Activated naive CD8-positive, alpha-beta T cell treated with anti-CD3 and anti-CD28 coated beads, Interleukin-2, amount 50 U/mL, for 24 hours (primary cell): ENCODE measurements at regions not wholly inside any gene's neighbourhood (a gene's known extent, or its start where the extent isn't known, plus 50 kb on each side); places are given as distances from the start of the nearest gene placed in this dataset.
"Not testable (repeated sequence)": the region's sequence is repeated elsewhere in the genome, so short reads cannot be mapped to it uniquely, and the experiment has no call there.

Experiments
- ATAC-seq: fragments of 150-1000 bp; cut with Tn5 transposase; one replicate; pipeline ENCODE4 v1.10.0; 2021
- DNase-seq: peaks from one replicate; pipeline ENCODE4 v3.0.0; 2021
- H3K27ac Mint-ChIP-seq: one replicate; pipeline ENCODE4 v1.8.0; 2021; ENCODE audit warnings: mild to moderate bottlenecking, mixed read lengths
- H3K27me3 Mint-ChIP-seq: one replicate; pipeline ENCODE4 v1.8.0; 2021; ENCODE audit warnings: mixed read lengths
- H3K36me3 Mint-ChIP-seq: one replicate; pipeline ENCODE4 v1.8.0; 2021; ENCODE audit warnings: low read depth, mixed read lengths
- H3K4me1 Mint-ChIP-seq: one replicate; pipeline ENCODE4 v1.8.0; 2021; ENCODE audit warnings: mixed read lengths
- H3K4me3 Mint-ChIP-seq: one replicate; pipeline ENCODE4 v1.8.0; 2021; ENCODE audit warnings: mild to moderate bottlenecking, moderate library complexity, mixed read lengths
- H3K9me3 Mint-ChIP-seq: one replicate; pipeline ENCODE4 v1.8.0; 2021; ENCODE audit warnings: mixed read lengths

- not testable (repeated sequence) for H3K27me3 Mint-ChIP-seq, H3K36me3 Mint-ChIP-seq, H3K27ac Mint-ChIP-seq, H3K9me3 Mint-ChIP-seq, H3K4me1 Mint-ChIP-seq, DNase-seq, ATAC-seq, H3K4me3 Mint-ChIP-seq
These were observed 425.7 kb upstream of the ZNF722 start for GRCh38 chr7:63572956-63573355.

GRCh38 chr7:63573412-63573811 is 425.2 kb upstream of the ZNF722 start:
- not testable (repeated sequence) for DNase-seq, ATAC-seq, H3K9me3 Mint-ChIP-seq, H3K27ac Mint-ChIP-seq, H3K27me3 Mint-ChIP-seq, H3K4me1 Mint-ChIP-seq, H3K36me3 Mint-ChIP-seq, H3K4me3 Mint-ChIP-seq

GRCh38 chr7:63576421-63576820 is 422.2 kb upstream of the ZNF722 start:
- ATAC-seq, H3K27ac Mint-ChIP-seq, H3K4me3 Mint-ChIP-seq, DNase-seq, H3K9me3 Mint-ChIP-seq, H3K27me3 Mint-ChIP-seq, H3K36me3 Mint-ChIP-seq, H3K4me1 Mint-ChIP-seq: not testable (repeated sequence)

- H3K27me3 Mint-ChIP-seq, ATAC-seq, H3K27ac Mint-ChIP-seq, H3K4me1 Mint-ChIP-seq, H3K36me3 Mint-ChIP-seq, H3K9me3 Mint-ChIP-seq, DNase-seq, H3K4me3 Mint-ChIP-seq: not testable (repeated sequence)
These were observed 421.6 kb upstream of the ZNF722 start for GRCh38 chr7:63577066-63577465.

- H3K4me3 Mint-ChIP-seq, H3K9me3 Mint-ChIP-seq, DNase-seq, H3K27ac Mint-ChIP-seq, ATAC-seq, H3K4me1 Mint-ChIP-seq, H3K27me3 Mint-ChIP-seq, H3K36me3 Mint-ChIP-seq: not testable (repeated sequence)
These were observed 418.6 kb upstream of the ZNF722 start for GRCh38 chr7:63580045-63580444.

- not testable (repeated sequence) for H3K9me3 Mint-ChIP-seq, H3K36me3 Mint-ChIP-seq, H3K4me1 Mint-ChIP-seq, H3K27ac Mint-ChIP-seq, ATAC-seq, H3K4me3 Mint-ChIP-seq, H3K27me3 Mint-ChIP-seq, DNase-seq
These were observed 417.9 kb upstream of the ZNF722 start for GRCh38 chr7:63580536-63581300.

GRCh38 chr7:63582771-63583170 is 415.9 kb upstream of the ZNF722 start:
- not testable (repeated sequence) for H3K9me3 Mint-ChIP-seq, H3K27ac Mint-ChIP-seq, H3K36me3 Mint-ChIP-seq, H3K4me3 Mint-ChIP-seq, H3K27me3 Mint-ChIP-seq, DNase-seq, ATAC-seq, H3K4me1 Mint-ChIP-seq

GRCh38 chr7:63587151-63587853 is 411.3 kb upstream of the ZNF722 start:
- ATAC-seq, H3K27me3 Mint-ChIP-seq, H3K27ac Mint-ChIP-seq, H3K4me3 Mint-ChIP-seq, DNase-seq, H3K9me3 Mint-ChIP-seq, H3K36me3 Mint-ChIP-seq, H3K4me1 Mint-ChIP-seq: not testable (repeated sequence)

- H3K27me3 Mint-ChIP-seq, H3K4me3 Mint-ChIP-seq, DNase-seq, H3K27ac Mint-ChIP-seq, H3K4me1 Mint-ChIP-seq, H3K9me3 Mint-ChIP-seq, ATAC-seq, H3K36me3 Mint-ChIP-seq: not testable (repeated sequence)
These were observed 407.4 kb upstream of the ZNF722 start for GRCh38 chr7:63591249-63591648.

- not testable (repeated sequence) for ATAC-seq, DNase-seq, H3K27me3 Mint-ChIP-seq, H3K9me3 Mint-ChIP-seq, H3K4me3 Mint-ChIP-seq, H3K36me3 Mint-ChIP-seq, H3K4me1 Mint-ChIP-seq, H3K27ac Mint-ChIP-seq
These were observed 394.8 kb upstream of the ZNF722 start for GRCh38 chr7:63603812-63604211.

GRCh38 chr7:63604853-63605252 is 393.8 kb upstream of the ZNF722 start:
- H3K4me1 Mint-ChIP-seq, H3K27me3 Mint-ChIP-seq, DNase-seq, H3K27ac Mint-ChIP-seq, ATAC-seq, H3K36me3 Mint-ChIP-seq, H3K4me3 Mint-ChIP-seq, H3K9me3 Mint-ChIP-seq: not testable (repeated sequence)

- H3K27ac Mint-ChIP-seq, H3K4me1 Mint-ChIP-seq: not testable (repeated sequence)
These were observed 381.1 kb upstream of the ZNF722 start for GRCh38 chr7:63617595-63617994.

GRCh38 chr7:63620169-63620735 is 378.4 kb upstream of the ZNF722 start:
- H3K27ac Mint-ChIP-seq, H3K27me3 Mint-ChIP-seq, ATAC-seq, H3K9me3 Mint-ChIP-seq, H3K36me3 Mint-ChIP-seq, H3K4me3 Mint-ChIP-seq, H3K4me1 Mint-ChIP-seq, DNase-seq: not testable (repeated sequence)

More at GRCh38 chr7:63617595-63617994, 381.1 kb upstream of the ZNF722 start:
- not testable (repeated sequence) for H3K4me3 Mint-ChIP-seq, H3K36me3 Mint-ChIP-seq, DNase-seq, H3K27me3 Mint-ChIP-seq, H3K9me3 Mint-ChIP-seq, ATAC-seq

GRCh38 chr7:63627590-63628485 is 370.8 kb upstream of the ZNF722 start:
- not testable (repeated sequence) for ATAC-seq

More at GRCh38 chr7:63627590-63628485, 370.8 kb upstream of the ZNF722 start:
- H3K9me3 Mint-ChIP-seq, DNase-seq, H3K27ac Mint-ChIP-seq, H3K36me3 Mint-ChIP-seq, H3K4me1 Mint-ChIP-seq, H3K27me3 Mint-ChIP-seq, H3K4me3 Mint-ChIP-seq: not testable (repeated sequence)
